CD14-positive monocyte (primary cell): ENCODE measurements at regions not wholly inside any gene's neighbourhood (a gene's known extent, or its start where the extent isn't known, plus 50 kb on each side); places are given as distances from the start of the nearest gene placed in this dataset.

Source experiments
- DNase-seq, 3 donors: peaks; one replicate each; pipeline ENCODE4 v3.0.0-alpha.2; 2011 to 2022
- H2AFZ ChIP-seq: 2 replicates; pipeline ENCODE4 v1.6.0; 2012; ENCODE audit warnings: mild to moderate bottlenecking, low read depth, low read length, inconsistent platforms; ENCODE audit not compliant: insufficient read depth, poor library complexity, severe bottlenecking
- H3K27ac ChIP-seq, 2 donors: 1 replicate in 1 of 2; 2 replicates in 1 of 2; pipeline ENCODE4 v1.5.1; 2012 to 2013; ENCODE audit warnings: low read length in 2 of 2, control low read depth in 1 of 2, inconsistent platforms in 1 of 2, low read depth in 1 of 2, mild to moderate bottlenecking in 1 of 2
- H3K27me3 ChIP-seq, 2 donors: one replicate each; pipeline versions ENCODE4 v1.6.0 to v1.6.1; 2011 to 2013; ENCODE audit warnings: low read length in 2 of 2; ENCODE audit not compliant: control insufficient read depth in 2 of 2, insufficient read depth in 2 of 2
- H3K36me3 ChIP-seq, 2 donors: replicated peaks in 1 of 2; 1 replicate in 1 of 2; 2 replicates in 1 of 2; pipeline versions ENCODE4 v1.5.1 to v1.6.1; 2012 to 2013; ENCODE audit warnings: low read length in 2 of 2, control low read depth in 1 of 2, inconsistent platforms in 1 of 2, mild to moderate bottlenecking in 1 of 2; ENCODE audit not compliant: insufficient read depth in 2 of 2, control insufficient read depth in 1 of 2
- H3K4me1 ChIP-seq, 2 donors: 1 replicate in 1 of 2; 2 replicates in 1 of 2; pipeline versions ENCODE4 v1.5.1 to v1.6.1; 2012 to 2013; ENCODE audit warnings: low read length in 2 of 2, control low read depth in 1 of 2, inconsistent platforms in 1 of 2, mild to moderate bottlenecking in 1 of 2, moderate library complexity in 1 of 2; ENCODE audit not compliant: insufficient read depth in 2 of 2, control insufficient read depth in 1 of 2
- H3K4me2 ChIP-seq: replicated peaks from 2 replicates; pipeline ENCODE3; 2012; ENCODE audit warnings: low read length, moderate library complexity, mild to moderate bottlenecking; ENCODE audit not compliant: poor library complexity, severe bottlenecking; ENCODE audit errors: extremely low read depth
- H3K4me3 ChIP-seq, 3 experiments: fragments of 200-600 bp in 1 of 3; sonication (generic) in 1 of 3; replicated peaks in 1 of 3; 1 replicate in 2 of 3; 2 replicates in 1 of 3; pipeline ENCODE4 v1.5.1; 2011 to 2013; ENCODE audit warnings: low read length in 3 of 3, mild to moderate bottlenecking in 3 of 3, control low read depth in 2 of 3, low read depth in 2 of 3, inconsistent platforms in 1 of 3, moderate library complexity in 1 of 3
- H3K79me2 ChIP-seq: 2 replicates; pipeline ENCODE4 v1.6.0; 2012; ENCODE audit warnings: mild to moderate bottlenecking, control low read depth, inconsistent platforms, low read length, moderate library complexity; ENCODE audit not compliant: insufficient read depth
- H3K9ac ChIP-seq: 2 replicates; pipeline ENCODE4 v1.6.0; 2017; ENCODE audit warnings: low read length, mild to moderate bottlenecking; ENCODE audit not compliant: insufficient read depth, poor library complexity, severe bottlenecking
- H3K9me3 ChIP-seq, 2 donors: replicated peaks in 1 of 2; 1 replicate in 1 of 2; 2 replicates in 1 of 2; pipeline versions ENCODE4 v1.5.1 to v1.6.1; 2012 to 2013; ENCODE audit warnings: low read length in 2 of 2, control low read depth in 1 of 2; ENCODE audit not compliant: control insufficient read depth in 1 of 2, insufficient read depth in 1 of 2
- H4K20me1 ChIP-seq: 2 replicates; pipeline ENCODE4 v1.6.0; 2012; ENCODE audit warnings: mild to moderate bottlenecking, low read length, control low read depth, moderate library complexity; ENCODE audit not compliant: insufficient read depth
- H3K27ac Mint-ChIP-seq, 7 donors: one replicate each; pipeline ENCODE4 v1.8.0; 2020; ENCODE audit warnings: mild to moderate bottlenecking in 7 of 7, mixed read lengths in 7 of 7, moderate library complexity in 6 of 7, inconsistent platforms in 2 of 7
- H3K27me3 Mint-ChIP-seq, 3 donors: one replicate each; pipeline ENCODE4 v1.8.0; 2021 to 2022; ENCODE audit warnings: low read depth in 3 of 3, mild to moderate bottlenecking in 3 of 3, mixed read lengths in 3 of 3, moderate library complexity in 3 of 3, inconsistent platforms in 1 of 3
- H3K36me3 Mint-ChIP-seq, 2 donors: one replicate each; pipeline ENCODE4 v1.8.0; 2020; ENCODE audit warnings: mixed read lengths in 2 of 2, inconsistent platforms in 1 of 2, mild to moderate bottlenecking in 1 of 2
- H3K4me1 Mint-ChIP-seq: one replicate; pipeline ENCODE4 v1.8.0; 2020; ENCODE audit warnings: mild to moderate bottlenecking, mixed read lengths
- H3K4me3 Mint-ChIP-seq, 2 donors: one replicate each; pipeline ENCODE4 v1.8.0; 2020; ENCODE audit warnings: mild to moderate bottlenecking in 2 of 2, mixed read lengths in 2 of 2, moderate library complexity in 1 of 2
- H3K9me3 Mint-ChIP-seq, 7 donors: one replicate each; pipeline ENCODE4 v1.8.0; 2020 to 2022; ENCODE audit warnings: mixed read lengths in 7 of 7, mild to moderate bottlenecking in 6 of 7, moderate library complexity in 6 of 7, inconsistent platforms in 2 of 7
- WGBS: methylation state at CpG from one replicate; pipeline ENCODE4 v1.1.5; 2013; ENCODE audit warnings: missing lambda C conversion rate; ENCODE audit not compliant: insufficient coverage; 5-methylcytosine and 5-hydroxymethylcytosine counted together
- intact Hi-C, 2 donors: fragments of 100-400 bp; cut with micrococcal nuclease; formaldehyde crosslinking; loops; one replicate each; pipeline versions ENCODE4 v1.15.0 to v1.15.1; 2023
- TF ChIP-seq, protein P1 (sequence below): fragments of 200-600 bp; IDR thresholded peaks from one replicate; pipeline ENCODE4 v1.8.0; 2022; ENCODE audit warnings: antibody characterized with exemption, mild to moderate bottlenecking

DNA sequence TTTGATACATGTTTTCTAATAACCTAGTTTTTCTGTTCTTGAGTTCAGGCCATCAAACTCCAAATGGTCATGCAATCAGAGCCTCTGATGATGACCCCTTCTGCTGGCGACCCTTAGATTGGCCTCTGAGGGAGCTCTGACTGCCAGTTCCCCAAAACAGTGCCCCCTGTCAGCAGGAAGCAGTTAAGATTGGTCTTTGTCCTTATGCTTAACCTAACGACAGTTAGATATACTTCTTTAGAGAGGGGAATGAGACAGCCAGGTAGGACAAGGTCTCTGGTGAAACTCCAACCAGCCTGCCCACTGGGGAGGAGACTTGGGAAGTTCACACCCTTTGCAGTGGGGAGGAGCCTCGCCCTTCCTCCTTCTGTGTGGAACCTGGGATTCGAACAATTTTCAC, 390.4 kb upstream of the KIF2A start:
- Mint-ChIP-seq H3K4me1 (no peaks in the 10 kb centered on the region), H3K27ac (no peak overlapping the region), H3K9me3 (peaks cover 5 to 16% (median 12%) of the 10 kb centered on the region in 7 donors), H3K36me3 (no peaks in the 10 kb centered on the region), H3K4me3 (no peak overlapping the region), H3K27me3 (peaks cover 0 to 3% (median 0%) of the 10 kb centered on the region in 3 donors)
- TF ChIP-seq, protein P1, sequence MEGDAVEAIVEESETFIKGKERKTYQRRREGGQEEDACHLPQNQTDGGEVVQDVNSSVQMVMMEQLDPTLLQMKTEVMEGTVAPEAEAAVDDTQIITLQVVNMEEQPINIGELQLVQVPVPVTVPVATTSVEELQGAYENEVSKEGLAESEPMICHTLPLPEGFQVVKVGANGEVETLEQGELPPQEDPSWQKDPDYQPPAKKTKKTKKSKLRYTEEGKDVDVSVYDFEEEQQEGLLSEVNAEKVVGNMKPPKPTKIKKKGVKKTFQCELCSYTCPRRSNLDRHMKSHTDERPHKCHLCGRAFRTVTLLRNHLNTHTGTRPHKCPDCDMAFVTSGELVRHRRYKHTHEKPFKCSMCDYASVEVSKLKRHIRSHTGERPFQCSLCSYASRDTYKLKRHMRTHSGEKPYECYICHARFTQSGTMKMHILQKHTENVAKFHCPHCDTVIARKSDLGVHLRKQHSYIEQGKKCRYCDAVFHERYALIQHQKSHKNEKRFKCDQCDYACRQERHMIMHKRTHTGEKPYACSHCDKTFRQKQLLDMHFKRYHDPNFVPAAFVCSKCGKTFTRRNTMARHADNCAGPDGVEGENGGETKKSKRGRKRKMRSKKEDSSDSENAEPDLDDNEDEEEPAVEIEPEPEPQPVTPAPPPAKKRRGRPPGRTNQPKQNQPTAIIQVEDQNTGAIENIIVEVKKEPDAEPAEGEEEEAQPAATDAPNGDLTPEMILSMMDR, result no peak
- H3K36me3 ChIP-seq, result no peaks in the 10 kb centered on the region
- H3K9ac ChIP-seq, result no peak overlapping the region
- H3K4me2 ChIP-seq, result no peak overlapping the region
- no peak overlapping the region for H3K27ac ChIP-seq
- H2AFZ ChIP-seq, result no peak overlapping the region
- H3K27me3 ChIP-seq, result no peaks in the 10 kb centered on the region
- no peak for DNase-seq
- H4K20me1 ChIP-seq, result no peaks in the 10 kb centered on the region
- H3K4me1 ChIP-seq, result no peaks in the 10 kb centered on the region
- H3K4me3 ChIP-seq, result no peak overlapping the region
- intact Hi-C loops, result no loop called here
- H3K79me2 ChIP-seq, result no peaks in the 10 kb centered on the region
- peaks cover 9 to 11% of the 10 kb centered on the region in 2 donors for H3K9me3 ChIP-seq
- WGBS, result 65% methylated on average over 2 of the region's 4 CpGs

DNA sequence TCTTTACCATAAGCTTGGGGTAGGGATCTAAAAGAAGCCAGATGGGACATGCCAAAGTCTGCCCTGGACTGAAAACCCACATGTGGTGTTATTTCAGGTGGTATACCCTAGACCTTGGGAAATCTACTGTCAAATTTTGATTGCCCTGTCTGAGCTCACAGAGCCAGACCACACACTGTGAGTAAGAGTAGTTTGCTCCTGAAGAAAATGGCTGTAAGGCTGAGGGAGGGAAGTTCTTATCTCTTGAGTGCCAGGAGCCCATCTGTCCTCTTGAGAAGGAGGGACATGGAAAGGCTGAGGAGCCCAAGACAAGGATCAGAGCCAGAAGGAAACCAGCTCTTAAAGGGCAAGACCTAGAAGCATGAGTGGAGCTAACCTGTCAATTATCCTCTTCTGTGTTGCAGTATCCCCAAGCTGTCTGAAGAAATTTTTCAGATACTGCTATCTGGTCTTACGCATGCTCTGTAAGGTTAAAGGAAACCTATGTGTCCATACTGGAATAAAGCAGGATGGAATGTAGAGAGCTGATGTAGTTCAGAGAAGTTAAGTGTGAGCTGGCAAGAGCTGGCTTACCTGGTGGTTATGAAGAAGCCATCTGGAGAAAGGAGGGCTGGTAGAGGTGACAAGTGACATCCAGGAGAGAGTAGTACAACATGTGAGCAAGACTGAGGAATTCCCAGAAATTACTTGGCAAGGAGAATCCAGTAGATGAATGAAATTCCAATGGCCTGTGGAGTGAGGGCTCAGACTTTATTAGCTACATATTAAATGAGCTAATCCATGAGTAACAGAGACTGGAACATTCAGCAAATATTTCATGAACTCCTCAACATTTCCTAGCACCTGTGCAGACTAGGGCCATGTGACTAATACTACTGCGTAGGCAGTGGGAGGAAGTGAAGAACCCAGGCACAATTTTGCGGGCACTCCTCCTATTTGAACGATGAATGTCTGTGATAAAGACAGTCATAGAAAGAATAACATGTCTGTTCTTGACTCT, 389.1 kb upstream of the KIF2A start:
- H4K20me1 ChIP-seq, result no peaks in the 10 kb centered on the region
- no peaks in the 10 kb centered on the region for H3K4me1 ChIP-seq
- TF ChIP-seq, protein P1, result no peak
- peaks cover 4 to 13% (median 8%) of the 10 kb centered on the region in 7 donors for H3K9me3 Mint-ChIP-seq
- DNase-seq, result no peak
- H3K4me1 Mint-ChIP-seq, result no peaks in the 10 kb centered on the region
- intact Hi-C loops, result no loop called here
- no peaks in the 10 kb centered on the region for H3K27me3 ChIP-seq
- no peak overlapping the region for H3K27ac ChIP-seq
- H3K27ac Mint-ChIP-seq, result no peak overlapping the region
- H2AFZ ChIP-seq, result no peak overlapping the region
- H3K4me3 ChIP-seq, result no peak overlapping the region
- 100% methylated on average over 1 of the region's 4 CpGs for WGBS
- no peaks in the 10 kb centered on the region for H3K36me3 Mint-ChIP-seq
- no peaks in the 10 kb centered on the region for H3K36me3 ChIP-seq
- no peak overlapping the region for H3K4me2 ChIP-seq
- no peak overlapping the region for H3K9ac ChIP-seq
- H3K9me3 ChIP-seq, result peaks cover 7 to 9% of the 10 kb centered on the region in 2 donors
- H3K4me3 Mint-ChIP-seq, result no peak overlapping the region
- no peaks in the 10 kb centered on the region for H3K79me2 ChIP-seq
- H3K27me3 Mint-ChIP-seq, result peaks cover 0 to 3% (median 1%) of the 10 kb centered on the region in 3 donors
